ENCODE measurements at regions not wholly inside any gene's neighbourhood (a gene's known extent, or its start where the extent isn't known, plus 50 kb on each side); places are given as distances from the start of the nearest gene placed in this dataset.

- TF ChIP-seq POLR2A (IDR thresholded peaks at IDR 0.05; ENCODE audit: extremely low read depth, insufficient read length) (no peak), CTCF (IDR thresholded peaks at IDR 0.05; ENCODE audit: low read depth, low read length) (no peak), MYC (IDR thresholded peaks at IDR 0.05; ENCODE audit: low read depth, low read length) (no peak), MAX (IDR thresholded peaks at IDR 0.05; ENCODE audit: low read depth, low read length) (no peak)
These were observed 833.8 kb upstream of the RBFOX1 start for GRCh38 chr16:6498858-6499257.
